ENCODE measurements at regions not wholly inside any gene's neighbourhood (a gene's known extent, or its start where the extent isn't known, plus 50 kb on each side); places are given as distances from the start of the nearest gene placed in this dataset.
"Not testable (repeated sequence)": the region's sequence is repeated elsewhere in the genome, so short reads cannot be mapped to it uniquely, and the experiment has no call there.

DNA sequence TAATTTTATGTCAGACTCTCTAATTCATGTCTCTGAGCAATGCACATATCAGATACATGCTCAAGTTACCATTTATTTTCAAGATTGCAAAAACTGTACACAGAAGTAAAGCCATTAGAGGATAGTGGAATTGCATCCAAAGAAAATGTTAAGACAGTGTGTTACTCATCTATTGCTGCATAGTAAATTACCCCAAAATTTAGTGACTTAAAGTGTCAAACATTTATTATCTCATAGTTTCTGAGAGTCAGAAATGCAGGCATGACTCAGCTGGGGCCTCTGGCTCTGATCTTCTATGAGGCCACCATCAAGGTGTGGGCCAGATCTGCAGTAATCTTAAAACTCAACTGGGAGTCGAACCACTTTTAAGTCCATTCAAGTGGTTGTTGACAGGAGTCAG, 275.2 kb downstream of the QDPR start:
- peak; percentile 58 for DNase-seq (ENCODE audit: low read depth)

DNA sequence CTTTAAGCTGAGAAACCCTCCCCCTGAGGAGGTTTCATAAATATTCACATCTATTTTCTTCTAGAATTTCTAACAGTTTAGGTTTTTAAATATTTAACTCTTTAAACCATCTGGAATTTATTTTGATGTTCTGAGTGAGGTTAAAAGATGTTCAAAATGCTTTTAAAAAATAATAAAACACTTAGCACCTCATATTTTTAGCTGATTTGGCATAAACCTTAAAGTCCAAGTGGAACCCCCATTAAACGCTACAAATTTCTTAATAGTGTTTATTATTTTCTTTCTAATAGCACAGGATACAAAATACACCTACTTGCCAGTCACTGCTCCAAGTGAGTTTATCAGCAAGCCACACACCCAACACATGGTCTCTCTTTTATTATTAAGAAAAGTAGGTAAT, 277.2 kb downstream of the QDPR start:
- no peak for DNase-seq (ENCODE audit: low read depth)

DNA sequence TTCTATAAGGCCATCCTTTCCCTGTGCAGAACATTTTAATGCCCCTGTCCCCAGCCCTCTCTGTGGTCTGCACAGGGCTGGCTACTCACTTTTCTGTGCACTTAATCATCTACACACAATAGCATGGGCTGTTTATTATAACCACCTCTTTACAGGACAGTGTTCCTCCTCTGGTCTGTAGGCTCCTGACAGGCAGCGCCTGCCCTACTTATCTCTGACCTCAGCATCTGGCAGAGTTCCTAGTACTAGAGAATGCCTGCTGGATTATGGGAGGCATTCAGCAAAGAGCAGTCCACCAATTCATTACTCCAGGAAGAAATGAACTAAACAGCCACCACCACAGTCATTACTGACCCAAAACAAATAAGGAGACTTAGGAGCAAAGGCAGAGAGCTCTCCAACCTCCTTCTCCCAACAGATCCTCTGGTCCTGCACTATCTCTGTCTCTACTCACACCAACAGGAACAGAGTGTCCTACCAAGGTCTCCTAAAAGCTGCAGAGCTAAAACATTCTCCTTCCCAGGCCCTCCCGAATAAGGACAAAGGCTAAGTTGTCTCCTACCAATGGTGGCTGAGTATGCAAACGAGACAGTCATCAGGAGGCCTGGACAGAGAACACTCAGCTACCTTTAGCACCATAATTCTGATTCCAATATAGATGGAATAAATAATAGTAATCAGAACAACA, 279.2 kb downstream of the QDPR start:
- DNase-seq (ENCODE audit: low read depth): peak; percentile 46

DNA sequence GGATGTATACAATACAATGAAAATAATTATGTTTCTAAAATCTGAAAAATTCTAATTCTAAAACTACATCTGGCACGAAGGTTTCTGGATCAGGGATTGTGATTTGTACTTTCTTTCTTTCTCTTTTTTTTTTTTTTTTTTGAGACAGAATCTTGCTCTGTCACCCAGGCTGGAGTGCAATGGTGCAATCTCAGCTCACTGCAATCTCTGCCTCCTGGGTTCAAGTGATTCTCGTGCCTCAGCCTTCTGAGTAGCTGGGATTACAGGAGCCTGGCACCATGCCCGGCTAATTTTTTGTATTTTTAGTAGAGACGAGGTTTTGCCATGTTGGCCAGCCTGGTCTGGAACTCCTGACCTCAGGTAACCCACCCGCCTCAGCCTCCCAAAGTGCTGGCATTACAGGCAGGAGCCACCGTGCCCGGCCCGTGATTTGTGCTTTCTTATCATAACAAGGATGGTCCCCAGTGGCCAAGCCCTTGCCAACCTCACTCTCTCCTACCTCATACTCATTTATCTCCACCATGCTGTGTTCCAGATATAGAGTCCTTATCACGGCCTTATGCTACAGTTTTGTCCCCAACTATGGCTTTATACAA, 279.9 kb downstream of the QDPR start:
- not testable (repeated sequence) for DNase-seq (ENCODE audit: low read depth)

DNA sequence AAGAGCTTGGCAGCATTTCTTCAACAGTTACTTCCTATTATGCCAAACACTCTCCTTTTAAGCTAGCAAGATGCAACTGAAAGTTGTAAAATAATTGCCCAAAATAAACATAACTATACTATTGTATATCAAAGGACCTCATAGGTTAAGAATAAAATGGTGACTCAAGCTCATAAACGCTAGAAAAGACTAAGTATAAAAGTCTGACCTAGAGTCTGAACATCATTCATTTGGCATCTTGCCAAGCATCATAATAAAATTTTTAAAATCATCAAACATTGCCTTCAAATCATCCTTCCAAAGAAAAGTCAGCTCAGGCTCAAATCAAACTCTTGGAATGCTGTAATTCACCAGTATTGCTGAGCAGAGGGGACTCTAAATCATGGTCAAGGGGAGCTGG, 281.2 kb downstream of the QDPR start:
- no peak for DNase-seq (ENCODE audit: low read depth)

DNA sequence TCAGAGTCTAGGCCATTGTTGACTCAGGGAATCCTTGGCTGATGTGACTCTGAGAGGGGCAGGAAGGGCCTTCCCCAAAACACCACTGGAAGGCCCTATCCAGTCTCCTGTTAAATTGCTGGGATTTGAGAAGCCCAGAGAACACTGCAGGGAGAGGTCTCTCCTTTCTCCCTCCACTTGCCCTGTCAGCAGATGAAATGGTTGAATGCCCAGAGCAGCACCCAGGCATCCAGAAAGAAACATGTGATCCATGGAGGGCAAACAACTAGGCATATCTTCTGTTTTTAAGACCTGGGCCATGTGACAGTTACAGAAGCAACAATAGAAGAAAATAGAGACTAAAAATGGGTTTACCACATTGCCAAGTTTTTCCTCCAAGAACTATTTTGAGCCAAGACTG, 291.1 kb downstream of the QDPR start:
- DNase-seq (ENCODE audit: low read depth): no peak

DNA sequence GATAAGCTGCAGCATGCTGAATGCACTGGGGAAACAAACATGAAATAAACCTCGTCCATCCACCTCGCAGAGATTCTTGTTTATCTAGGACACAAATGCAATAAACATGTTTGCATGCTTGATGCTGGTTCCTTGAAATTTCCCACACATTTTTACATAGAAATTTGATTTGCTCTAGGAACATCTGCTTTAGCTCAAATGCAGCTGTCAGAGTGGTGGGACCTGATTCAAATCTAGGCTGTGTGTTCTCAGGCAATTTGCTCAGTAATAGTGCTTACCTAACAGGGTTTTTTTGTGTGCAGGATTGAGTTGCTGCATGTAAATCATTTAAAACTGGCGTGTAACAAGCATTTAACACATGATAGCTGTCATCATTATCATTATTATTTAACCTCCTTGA, 293.1 kb downstream of the QDPR start:
- no peak for DNase-seq (ENCODE audit: low read depth)

DNA sequence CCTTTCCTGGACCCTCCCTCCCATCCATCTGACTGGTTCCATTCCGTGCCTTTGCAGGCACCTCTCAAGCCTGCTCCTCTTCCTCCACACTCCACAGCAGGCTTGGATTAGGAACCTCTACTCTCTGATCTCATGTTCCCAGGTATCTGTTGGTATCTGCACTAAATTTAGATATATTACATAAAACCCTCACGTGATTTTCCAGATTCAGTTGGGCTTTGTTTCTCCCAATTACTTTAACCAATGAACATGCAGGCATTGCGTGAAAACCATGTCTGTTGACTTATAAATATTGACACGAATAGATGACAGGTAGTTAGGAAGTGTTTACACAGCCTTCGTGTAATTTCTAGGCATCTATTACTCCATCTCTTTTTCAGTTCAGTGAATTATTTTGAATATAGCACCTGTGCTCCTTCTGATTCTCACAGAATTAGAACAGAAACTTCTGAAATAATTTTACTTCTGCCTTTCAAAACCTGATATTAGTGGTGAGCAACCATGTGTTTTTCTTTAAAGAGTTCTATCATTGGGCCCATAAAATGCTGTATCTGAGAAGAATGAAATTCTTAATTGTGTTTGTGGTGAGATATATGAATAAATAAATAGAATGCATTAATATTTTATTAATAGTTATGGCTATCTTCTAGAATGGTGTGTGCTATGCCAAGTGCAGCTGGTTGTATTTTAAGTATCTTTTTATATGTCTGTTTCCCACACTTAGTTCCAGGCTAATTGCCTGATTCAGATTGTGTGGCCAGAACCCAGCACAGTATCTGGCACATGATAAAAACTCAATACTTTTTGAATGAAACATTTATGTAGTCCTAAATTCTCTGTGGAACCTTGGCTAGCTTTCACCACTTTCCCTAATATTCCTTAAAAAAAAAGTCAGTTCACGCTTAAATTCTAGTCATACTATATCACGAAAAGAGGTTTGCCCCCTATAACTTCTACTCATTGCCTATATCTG, 304.8 kb downstream of the QDPR start:
- no peak for DNase-seq (ENCODE audit: low read depth)

DNA sequence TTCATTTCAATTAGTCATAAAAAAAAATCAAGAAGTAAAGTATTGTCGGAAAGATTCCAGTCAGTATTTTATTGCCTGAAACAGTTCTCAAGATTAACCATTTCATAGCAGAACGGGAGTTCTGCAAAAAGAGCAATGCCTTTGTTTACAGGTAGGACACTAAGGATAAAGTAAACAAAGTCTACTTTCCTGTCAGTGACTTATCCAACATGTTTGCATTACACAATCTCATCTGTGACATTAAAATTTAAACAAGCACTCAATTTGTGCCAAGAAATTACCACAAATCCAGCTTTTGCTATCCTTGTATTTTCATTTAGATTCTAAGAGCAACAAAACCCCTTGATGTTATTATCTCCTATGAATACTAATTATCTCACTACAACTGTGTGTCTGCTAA, 306.5 kb upstream of the LDB2 start:
- no peak for DNase-seq (ENCODE audit: low read depth)

DNA sequence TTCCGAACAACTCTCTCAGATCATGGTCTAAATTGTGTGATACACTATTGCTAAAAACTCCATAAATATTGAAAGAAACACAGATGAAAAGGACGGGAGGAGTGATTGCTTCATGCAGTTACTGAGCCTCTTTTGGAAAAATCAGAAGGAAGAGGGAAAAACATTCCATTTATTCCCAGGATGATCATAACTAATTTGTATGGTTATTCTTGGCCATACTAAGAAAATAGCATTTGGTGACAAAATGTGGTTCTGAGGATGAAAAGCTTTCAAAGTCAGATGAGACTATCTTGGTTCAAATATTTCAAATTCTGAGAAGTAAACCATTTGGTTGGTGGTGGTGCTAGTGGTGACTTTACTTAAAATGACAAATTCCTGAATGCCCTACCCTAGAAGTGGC, 305.4 kb upstream of the LDB2 start:
- DNase-seq (ENCODE audit: low read depth): no peak

DNA sequence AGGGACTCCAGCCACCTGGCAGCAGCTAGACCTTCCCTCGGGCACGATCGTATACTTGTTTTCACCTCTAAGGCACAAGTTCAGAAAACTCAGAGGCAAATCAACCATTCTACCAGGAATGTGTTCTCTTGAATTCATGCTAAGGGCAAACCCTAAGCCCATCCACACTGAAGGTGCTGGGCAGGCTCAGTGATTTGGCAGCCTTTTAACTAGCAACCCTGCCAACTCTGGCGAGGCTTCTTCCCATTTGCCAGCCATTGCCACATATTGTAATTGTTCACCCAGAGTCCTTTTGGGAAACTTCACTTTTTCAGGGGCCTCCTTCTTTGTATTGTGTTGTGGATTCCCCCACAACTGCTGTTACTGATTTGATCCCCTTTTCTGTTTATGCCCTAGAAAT, 298.6 kb upstream of the LDB2 start:
- DNase-seq (ENCODE audit: low read depth): no peak

DNA sequence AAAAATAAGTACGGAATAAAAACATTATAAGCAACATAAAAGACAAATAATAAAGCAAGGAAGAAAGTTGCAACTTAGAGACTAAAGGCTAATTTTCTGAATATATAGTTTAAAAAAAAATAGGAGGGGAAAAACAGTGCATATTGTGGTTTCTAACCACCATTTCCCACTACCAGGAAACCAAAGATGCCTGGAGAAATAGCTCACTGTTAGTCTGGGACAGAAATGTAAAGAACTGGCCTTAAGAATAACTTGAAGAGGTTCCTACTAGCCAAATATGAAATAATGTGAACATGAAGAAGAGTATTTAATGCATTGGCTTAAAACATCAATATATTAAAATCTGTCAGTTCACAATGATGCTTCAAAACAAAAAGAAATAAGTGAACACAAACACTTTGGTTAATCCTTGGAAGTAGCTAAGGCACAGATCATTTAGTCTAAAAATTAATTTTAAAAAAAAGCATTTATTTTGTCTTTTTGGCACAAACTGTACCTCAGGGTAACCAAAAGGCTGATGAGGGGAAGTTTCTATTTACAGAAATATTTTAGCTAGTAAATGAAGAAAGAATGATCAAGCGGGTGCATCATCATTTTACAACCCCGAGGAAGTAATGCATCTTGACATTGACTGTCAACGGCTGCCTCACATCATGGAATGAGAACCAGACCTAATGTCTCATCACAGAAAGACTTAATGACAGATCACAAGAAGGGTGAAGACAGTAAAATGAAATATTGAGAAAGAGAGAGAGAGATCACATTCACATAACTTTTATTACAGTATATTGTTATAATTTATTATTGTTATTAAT, 297.2 kb upstream of the LDB2 start:
- DNase-seq (ENCODE audit: low read depth): peak; percentile 38

DNA sequence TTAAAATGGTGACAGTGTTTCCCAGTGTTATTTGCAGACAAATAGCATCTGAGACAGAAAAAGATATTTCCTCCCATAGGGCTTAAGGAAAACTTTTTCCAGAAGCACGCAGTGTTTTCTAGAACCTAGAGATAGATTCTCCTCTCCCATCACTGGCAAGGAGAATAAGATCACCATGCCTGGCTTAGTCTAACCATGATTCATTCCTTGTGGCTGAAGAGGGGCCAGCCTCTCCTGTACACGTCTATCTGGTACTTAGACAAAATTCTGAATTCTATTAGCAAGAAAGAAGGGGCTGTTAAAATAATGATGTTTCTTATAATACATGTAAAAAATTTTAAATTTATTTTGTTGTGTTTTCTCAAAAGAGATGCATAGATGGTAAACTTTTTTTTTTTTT, 296.1 kb upstream of the LDB2 start:
- DNase-seq (ENCODE audit: low read depth): no peak

DNA sequence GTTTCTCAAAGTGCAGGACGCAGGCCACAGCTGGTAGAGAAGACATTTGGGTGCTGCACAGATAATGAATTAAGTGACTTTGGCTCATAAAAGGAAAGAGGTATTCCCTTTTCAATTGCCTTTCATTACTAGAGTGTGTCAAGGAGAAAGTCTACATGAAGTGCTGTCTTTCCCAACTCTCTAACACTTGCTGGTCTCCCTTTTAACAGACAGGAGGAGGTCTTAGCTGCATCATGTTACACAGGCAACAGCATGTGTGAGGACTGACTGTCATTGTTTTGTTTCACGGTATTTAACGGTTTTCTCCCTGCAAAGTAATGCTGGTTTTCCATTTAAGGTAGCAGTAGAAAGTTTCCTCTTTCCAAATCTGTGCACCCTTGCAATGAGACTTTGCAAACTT, 291.3 kb upstream of the LDB2 start:
- no peak for DNase-seq (ENCODE audit: low read depth)

DNA sequence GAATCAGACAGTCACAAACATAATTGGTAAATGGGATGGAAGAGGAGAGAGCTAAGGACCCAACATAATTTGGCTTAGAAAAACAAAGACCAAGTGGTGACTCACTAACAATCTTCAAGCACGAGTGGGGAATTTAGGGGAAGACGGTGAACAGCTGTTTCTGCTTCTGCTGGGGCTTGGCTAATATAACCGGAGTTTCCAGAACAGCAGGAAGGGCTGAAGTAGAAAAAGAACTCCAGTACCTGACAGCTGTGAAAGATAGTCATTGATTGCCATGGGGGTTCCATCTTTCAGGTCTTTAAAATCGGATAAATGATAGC, 290.9 kb upstream of the LDB2 start:
- peak; percentile 46 for DNase-seq (ENCODE audit: low read depth)

DNA sequence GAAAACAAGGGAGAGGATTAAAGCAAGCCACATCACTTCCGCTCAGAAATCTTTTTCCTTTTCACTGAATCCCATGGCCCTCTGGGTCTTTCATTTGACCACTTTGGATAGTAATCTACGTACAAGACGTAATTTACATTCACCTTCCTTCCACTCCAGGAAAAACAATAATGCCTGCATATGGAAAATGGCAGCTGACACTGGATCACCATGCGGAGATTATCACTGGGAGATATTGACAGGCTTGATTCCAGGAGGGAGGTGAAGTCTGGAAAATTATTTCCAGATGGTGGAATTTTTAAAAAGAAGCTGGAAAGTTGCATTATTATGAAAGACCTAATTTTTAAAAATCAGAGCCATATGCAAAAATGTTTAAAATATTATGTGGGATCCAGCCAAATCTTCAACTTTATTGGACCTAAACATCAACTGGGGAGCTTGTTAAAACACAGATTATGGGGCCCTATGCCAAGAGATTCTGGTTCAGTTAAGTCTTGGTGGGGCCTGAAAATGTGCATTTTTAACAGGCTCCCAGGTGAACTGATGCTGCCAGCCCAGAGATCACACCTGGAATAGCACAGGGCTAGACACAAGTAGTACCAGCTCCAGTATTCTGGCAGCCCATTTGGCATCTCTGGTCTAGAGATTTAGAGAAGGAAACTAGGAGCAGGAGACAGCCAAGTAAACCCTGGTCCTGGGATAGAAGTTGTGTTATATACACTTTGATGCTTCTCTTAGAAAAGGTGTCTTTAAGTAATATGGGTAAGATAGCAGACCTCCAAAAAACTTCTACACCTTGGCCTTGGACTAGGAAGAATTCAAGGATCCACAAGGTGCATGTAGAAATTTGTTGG, 290.3 kb upstream of the LDB2 start:
- no peak for DNase-seq (ENCODE audit: low read depth)

DNA sequence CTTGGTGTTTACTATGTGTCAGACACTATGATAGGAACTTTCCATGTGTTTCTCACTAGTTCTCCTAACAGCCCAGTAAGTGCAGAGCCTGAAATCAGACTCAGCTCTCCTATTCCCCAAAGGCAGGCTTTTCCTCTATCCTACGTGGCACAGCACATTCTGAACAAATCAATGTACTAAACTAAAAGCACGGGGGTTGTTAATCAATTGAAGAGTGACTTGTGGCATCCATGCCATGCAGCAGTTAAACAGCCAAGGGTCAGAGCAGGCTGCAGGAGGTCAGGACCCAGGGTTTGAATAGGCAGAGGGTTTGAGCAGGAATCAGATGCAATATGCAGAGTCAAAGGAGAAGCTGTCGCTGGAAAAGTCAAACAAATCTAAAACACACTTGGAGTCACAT, 289.7 kb upstream of the LDB2 start:
- no peak for DNase-seq (ENCODE audit: low read depth)

DNA sequence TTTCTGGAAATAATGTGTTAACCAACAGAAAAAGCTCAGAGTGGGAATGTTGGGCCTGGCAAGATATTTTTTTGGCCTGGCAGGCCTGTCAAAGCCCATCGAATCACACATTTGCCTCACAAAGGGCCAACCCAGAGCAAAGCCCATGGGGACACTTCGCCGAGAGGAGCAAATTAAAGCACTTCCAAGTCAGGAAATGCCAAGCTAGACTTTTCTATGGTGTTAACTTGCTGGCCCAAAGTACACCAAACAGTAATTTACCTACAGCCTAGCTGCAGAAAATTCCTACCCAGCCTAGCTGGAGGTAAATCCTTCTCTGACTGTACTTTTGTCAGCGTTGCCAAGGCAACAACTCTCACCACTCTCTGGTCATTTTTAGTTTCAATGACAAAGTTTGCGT, 288.6 kb upstream of the LDB2 start:
- no peak for DNase-seq (ENCODE audit: low read depth)

DNA sequence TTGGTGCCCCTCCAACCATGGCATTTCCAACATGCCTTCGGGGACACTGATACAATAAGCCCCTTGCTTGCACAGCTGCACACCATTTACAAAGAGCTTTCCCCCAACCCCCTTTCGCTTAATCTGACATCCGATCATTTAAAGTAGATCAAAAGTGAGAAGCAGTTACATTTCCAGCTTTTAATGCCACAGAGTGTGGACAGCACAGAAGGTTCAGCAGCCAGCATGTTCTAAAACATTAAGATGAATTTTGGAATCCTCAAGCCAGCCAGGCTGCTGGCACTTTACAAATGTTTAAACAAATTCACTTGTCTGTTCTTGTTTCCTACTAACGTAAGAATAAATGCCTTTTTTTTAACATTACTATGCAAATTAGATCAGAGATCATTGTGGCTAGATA, 284.4 kb upstream of the LDB2 start:
- DNase-seq (ENCODE audit: low read depth): no peak

DNA sequence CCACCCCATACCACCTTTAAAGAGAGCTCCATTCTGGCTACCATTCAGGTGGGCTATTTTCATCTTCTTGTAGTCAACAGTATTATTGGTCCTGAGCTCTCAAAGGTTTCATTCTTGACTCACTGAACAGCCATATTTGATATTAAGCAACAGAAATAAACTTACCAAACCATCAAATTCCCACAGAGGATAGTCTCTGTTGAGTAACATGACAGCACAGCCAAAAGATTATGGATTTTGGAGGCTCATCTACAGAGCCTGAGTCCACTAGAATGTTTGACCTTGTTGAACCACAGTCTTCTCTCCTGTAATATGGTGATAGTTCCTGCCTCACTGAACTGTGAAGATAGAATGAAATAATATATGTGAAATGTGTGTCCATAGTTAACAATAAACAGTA, 276.3 kb upstream of the LDB2 start:
- no peak for DNase-seq (ENCODE audit: low read depth)

DNA sequence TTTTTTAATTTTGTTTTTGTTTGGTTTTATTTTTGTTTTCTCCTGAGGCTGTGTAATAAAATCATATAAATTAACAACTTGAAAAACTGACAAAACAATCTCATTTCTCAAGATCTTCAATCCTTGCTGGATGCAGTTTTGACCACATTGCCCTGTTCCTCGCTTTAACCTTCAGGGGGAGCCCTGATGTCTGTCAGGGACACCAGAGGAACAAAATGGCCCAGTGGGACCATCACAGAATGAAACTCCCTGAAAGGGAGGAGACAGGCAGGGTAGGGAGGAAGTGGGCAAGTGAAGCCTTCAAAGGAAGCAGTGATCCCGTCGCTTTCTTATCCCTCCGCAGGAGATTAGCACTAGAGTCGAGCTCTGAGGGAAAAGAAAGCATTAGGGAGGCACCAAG, 274.9 kb upstream of the LDB2 start:
- no peak for DNase-seq (ENCODE audit: low read depth)

DNA sequence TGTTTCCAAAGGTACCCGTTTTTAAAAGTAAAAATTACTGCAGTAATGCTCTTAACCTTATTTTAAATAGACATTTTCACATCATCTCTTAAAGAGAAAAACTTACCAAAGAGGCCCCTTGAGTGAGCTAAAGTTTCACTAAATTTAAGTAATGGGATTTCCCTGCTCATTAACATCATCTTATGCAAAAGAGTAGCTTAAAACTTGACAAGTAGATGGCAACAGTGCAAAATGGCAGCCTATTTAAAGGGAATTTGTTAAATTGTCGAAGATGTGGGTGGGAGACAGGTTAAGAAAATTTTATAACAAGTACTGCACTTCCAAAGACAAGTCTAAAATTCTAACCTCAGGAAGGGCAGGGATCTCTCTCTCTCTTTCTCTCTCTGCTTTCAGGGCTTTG, 271.7 kb upstream of the LDB2 start:
- DNase-seq (ENCODE audit: low read depth): no peak
